NCI-H1436 treated with DMSO at 0.1 percent for 48 hours (cell line): ENCODE measurements at regions not wholly inside any gene's neighbourhood (a gene's known extent, or its start where the extent isn't known, plus 50 kb on each side); places are given as distances from the start of the nearest gene placed in this dataset.
A peak's percentile ranks its signal among the peaks of the same experiment; 100 is the strongest.
"Not testable (repeated sequence)": the region's sequence is repeated elsewhere in the genome, so short reads cannot be mapped to it uniquely, and the experiment has no call there.

Source experiments
- DNase-seq: peaks from one replicate; lab custom pipeline; 2025; lab: John Stamatoyannopoulos, UW

DNA sequence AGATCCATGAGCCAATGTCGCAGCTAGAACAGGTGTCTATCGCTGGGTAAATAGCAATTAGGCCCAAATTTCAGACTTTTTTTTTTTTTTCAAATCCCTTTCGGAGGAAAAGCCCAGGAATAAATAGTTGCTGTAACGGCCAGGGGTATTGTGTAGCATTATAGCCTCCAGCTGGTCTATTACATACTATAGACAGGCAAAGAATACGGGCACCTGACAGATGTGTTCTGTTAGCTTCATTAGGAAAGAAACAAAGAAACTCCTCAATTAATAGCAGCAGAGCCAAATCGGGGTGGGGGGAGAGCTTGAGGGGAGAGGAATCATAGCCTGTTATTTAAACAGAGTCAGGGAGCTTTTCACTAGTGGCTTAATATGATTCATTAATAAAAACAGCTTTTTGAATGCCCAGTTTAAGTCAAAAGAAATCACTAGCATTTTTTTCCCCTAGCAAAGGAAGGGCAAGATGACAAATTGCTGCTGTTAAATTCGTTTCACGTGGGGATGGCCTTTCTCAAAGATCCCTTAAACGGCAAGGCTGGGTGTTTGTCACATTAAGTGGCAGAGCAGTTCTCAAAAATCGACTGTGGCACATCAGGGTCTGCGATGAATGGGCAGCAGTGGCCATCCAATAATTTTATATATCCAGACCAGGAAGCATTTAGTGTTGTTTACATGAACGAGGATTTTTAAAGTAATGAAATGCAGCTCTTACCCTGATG is 139.4 kb downstream of the ID4 start:
- DNase-seq = no peak

DNA sequence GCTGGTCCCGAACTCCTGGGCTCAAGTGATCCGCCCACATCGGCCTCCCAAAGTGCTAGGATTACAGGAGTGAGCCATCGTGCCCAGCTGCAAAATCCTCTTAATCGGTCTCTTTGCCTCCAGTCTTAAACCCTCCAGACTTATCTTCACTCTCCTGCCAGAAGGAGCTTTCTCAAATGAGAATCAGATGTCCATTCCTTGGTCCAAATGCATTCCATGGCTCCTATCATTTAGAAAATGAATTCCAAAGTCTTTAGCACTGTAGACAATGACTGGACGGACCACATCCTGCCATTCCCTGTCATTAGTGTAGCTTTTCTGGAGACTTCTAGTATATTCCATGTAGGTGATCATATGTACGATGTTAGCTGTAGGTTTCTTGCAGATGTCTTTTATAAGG is 141.9 kb downstream of the ID4 start:
- no peak for DNase-seq

DNA sequence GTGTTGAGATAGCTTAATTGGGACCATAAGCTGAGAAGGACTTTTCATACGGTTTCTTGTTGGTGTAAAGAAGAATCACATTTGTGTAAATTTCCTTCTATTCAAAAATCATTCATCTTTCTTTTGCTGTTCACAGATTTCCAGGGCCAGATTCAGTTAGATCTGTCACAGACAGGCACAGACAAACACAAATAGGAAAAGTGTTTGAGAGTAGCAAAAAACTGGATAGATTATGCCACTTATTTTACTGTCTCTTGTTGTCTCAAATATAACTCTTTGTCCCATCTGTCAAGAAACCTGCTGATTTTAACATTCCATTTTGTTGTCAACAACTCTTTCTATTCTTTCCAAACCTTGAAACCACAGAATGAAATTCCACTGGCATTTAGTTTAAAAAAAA is 142.8 kb downstream of the ID4 start:
- no peak for DNase-seq

DNA sequence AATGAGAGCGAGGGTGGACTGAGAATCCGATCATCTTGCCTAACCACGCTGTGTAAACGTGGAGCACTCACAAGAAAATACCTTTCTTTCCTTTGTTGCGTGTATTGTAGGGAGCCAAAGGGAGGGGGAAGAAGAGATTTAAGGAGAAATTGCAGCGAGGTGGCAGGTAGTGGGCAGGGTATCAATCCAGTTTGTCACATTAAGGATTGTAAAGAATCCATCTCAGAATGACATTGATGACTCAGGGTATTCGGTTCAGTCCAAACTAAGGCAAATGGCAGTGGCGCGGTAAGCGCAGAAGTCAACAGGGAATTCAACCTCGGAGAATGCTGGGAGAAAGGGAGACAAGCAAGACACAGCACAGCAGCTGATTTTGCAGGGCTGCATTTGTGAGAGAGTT is 146.2 kb downstream of the ID4 start:
- DNase-seq = no peak

DNA sequence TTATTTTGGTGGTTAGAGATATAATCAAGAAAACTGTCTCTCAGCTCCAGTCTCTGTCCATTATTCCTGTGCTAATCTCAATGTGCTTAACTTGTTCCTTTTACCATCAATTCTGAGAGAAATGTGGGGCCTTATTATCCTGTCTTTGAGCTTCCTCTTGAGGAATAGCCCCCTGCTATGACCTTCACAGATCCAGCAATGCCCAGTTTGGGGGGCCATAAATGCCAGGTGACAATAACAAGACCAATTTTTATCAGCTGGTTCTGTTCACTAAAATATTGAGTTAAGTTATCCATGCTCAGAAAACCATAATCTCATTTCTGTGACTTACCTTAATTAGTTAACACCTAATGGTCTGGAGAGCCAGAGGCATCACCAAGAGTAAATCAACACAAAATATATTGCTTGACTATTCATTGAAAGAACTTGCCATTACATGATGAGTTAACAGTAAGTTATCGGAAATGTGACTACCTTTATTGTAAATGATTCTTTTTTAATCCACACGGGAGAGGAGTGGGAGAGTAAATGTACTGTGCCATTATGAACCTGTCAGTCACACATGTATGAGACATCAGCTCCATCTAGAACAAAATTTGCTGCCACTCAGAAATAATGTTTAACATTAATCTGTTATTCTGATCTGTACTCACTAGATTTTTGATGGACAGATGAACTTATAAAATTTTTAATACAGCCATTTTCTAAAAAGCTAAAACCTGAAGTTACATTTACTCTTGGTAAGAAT is 149.7 kb downstream of the ID4 start:
- DNase-seq = no peak

DNA sequence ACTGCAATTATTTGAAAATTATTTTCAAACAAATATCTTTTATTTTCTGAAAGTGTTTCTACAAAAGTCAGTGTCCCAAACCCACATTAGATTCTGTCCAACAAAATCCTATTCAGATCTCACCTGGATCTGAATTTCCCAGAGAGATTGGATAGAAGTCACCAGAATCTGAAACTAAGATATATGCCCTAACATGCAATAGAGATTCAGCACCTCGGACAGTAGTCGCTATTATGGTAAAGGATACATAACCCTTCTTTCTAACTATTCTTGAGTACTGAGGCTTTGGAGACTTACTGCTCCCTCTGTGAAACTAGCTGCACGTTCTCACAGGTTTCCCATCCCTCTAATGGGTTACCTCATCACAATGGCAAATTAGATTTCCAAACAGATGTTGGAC is 151.4 kb downstream of the ID4 start:
- DNase-seq = no peak

DNA sequence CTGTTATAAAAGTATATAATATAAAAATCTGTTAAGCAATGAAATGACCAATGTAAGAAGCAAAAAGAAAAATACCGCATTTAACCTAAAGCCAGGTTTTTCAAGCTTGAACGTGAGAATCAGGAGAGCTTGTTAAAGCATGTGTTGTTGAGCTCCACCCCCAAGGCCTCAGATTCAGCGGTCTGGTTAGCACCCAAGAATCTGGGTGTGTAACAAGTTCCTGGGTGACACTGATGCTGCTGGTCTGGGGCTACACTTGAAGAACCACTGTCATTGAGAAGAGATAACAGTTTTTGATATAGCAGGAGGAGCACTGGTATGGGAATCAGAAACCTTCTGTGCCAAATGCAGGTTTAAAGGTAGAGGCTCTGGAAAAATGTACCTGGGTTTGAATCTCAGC is 154.0 kb downstream of the ID4 start:
- DNase-seq = no peak

DNA sequence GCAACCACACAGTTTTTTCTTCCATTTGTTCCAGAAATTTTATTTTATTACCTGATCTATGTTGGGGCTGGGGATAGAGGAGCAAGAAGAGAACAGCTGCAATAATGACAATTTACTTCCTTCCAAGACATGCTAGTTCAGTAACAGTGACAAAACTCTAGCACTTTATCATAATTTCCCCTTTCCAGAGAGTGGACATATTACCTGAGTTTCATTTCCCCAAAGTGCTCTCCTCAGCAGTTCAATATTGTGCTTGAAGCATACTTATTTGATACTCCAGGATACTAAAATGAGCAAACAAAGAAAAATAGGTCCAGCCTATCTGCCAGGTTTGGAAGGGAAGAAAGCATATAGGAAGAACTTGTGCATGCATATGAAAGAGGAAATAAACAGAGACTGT is 157.7 kb downstream of the ID4 start:
- no peak for DNase-seq

DNA sequence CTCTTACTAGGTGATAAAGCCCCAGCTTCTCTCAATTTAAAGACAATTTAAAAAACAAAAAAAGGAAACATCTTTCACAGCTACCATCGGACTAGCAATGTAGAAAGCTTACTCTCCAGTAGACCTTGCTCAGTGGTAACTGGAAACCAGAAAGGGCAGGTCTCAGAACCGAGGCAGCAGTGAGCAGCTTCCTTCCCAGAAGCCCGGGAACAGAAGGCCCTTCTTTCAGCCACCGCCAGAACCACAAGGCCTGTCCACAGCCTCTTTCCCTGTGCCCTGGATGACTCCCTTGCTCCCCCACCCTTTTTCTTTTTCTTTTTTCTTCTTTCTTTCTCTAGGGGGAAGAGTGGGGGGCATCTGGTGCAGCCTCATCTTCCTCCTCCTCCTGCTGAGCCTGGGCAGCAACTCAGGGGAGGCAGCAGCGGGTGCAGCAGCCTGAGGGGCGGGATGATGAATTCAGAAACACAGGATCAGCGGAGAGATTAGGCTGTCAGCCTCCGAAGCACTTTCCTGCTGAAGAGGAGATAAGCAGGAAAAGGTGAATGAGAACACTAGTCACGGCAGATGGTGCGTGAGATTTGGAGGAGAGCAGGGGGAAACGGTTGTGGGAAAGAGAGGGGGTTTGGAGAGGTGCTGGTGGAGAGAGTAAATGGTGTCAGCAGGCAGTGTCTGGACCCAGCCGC is 158.5 kb downstream of the ID4 start:
- DNase-seq = no peak

DNA sequence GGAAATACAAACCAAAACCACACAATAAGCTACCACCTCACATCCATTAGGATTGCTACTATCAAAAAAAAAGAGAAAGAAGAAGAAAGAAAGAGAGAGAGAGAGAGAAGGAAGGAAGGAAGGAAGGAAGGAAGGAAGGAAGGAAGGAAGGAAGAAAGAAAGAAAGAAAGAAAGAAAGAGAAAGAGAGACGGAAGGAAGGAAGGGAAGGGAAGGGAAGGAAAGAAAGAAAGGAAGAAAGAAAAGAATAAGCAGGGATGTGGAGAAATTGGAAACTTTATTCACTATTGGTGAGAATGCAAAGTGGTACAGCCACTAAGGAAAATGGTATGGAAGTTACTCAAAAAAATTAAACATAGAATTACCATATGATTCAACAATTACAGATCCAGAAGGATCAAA is 159.9 kb downstream of the ID4 start:
- DNase-seq = no peak

DNA sequence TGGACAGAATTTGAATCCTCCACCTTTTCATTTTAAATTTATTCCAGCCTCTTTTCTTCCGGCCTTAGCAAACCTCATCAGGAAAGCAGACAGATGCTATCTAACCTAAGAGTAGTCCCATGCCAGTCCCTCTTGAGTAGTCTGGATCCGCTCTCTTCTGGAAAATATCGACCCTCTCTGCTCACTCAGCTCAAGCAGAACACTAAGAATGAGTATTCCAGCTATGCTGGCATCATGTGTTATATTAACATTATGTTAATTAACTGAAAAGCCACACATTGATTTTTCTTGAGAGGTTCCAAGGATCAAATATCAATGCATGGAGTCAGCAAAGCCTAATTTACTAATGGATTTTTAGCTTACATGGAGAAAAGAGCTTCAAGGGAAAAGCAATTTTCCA is 161.4 kb downstream of the ID4 start:
- no peak for DNase-seq

DNA sequence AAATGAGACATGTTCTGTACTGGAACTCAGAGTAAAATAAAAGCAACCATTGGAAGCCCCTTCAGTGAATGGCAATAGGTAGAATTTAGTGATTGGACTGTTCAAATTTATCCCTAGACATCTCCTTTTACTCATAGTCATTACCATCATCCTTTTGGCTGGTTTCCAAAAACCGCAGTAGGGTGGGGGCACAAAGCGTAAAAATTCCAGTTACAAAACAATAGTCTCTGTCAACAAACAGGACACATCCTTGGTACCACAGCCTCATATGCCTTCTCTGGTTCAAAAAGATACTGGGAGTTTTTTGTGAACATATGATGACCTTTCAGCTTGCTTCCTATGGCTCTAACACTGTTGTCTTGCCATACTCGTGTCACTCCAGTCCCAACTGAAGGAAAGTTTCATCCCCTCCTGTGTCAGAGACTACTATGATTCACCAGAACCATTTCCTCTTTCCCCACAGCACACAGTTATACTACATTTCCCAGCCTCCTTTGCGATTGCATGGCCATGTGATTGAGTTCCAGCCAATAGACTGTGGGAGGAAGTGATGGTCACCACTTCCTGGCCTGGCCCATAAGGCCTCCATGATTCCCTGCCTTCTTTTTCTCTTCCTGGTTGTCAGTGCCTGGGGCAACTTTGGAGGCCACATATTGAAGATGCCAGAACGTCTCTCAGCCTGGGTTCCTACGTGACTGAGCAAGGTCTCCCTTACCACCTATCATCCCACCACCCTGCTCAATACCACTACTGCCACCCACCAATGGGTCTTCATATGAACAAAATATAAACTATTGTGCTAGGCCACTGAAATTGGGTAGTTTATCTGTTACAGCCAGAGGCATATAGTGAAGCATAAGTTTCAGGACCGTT is 162.4 kb downstream of the ID4 start:
- no peak for DNase-seq

DNA sequence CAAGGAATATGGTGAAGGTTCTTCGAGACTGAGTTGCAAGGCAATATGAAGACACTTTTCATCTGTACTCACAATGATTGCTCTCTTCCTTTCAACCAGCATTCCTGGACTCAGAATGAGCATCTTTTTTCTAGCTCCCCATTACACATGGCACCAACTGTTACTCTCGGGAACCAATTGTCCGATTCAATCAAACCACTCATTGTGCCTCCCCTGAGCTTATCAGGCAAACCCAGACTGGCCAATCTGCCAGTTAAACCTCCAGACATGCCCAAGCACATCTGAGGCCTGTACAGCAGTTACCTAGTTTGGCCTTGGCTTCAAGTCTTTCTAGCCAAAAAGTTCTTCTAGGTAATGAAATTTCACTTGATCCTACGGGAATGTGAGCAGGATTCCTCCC is 164.1 kb downstream of the ID4 start:
- DNase-seq = peak; percentile 49

DNA sequence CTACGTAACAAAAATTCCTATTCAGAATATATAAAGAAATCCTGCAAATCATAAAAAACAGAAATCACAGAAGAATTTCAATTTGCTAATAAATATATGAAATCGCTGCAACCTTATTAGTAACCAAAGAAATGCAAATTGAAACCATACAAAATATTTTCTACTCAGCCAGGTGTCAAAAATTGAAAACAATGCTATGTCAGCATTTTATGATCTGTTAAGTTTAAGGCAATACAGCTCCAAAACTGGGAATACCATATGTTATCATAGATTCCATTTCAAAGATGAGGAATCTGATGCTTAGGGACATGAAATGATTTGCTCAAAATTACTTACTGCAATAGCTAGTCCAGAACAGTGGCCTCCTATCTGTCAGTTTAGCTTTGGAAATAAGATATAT is 168.9 kb downstream of the ID4 start:
- no peak for DNase-seq

DNA sequence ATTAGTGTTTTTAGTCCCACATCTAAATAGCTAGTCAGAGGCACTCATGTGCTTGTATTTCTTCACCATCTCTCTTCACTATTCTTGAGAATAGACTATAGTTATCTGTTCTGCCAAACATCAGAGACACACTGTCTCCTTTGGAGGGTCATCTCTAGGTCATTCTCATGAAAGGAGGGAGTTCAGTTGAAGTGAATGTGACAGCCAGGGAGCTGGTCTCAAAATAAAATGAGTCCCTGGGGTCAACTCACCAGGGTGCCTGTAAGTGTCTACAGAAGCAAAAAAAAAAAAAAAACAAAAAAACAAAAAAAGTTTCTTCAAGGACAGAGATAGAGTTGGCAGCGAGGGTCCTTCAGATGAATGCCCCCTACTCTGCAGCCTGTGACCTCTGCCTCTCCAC is 171.0 kb downstream of the ID4 start:
- DNase-seq = no peak

DNA sequence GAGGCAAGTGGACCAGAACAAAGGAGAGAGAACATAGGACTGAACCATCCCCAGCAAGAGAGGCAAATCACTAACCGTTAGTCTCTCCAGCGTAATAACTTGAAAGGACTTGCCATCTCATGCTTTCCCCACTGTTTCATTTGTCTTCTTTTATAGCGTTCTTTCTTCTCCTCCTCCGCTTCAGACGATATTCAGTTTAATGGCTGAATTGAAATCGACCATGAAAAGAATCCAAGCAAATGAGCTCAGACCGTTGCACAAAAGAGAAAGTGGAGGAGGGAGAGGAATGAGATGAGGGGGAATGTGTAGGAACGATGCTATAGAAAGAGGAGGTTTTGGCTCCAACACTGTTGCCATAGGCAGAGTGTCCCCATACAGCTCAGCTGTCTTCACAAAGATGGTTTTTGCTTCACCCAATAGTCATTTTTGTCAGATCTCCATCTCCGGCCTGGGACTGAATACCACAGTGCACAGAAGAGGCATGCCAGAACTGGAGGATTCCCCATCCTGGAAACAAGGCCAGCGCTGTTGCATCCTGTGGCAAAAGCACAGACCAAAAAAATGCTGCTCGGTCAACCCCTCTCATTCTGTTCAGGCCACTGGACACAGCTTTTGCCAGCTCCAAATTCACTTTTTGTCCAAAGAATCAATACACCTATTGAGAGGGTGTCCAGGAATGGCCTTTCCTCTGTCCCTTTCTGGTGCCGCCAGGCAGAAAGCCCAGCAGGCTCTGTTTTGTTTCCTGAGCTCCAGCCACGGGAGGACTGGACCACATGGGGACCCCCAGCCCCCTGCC is 176.1 kb downstream of the ID4 start:
- DNase-seq = no peak

DNA sequence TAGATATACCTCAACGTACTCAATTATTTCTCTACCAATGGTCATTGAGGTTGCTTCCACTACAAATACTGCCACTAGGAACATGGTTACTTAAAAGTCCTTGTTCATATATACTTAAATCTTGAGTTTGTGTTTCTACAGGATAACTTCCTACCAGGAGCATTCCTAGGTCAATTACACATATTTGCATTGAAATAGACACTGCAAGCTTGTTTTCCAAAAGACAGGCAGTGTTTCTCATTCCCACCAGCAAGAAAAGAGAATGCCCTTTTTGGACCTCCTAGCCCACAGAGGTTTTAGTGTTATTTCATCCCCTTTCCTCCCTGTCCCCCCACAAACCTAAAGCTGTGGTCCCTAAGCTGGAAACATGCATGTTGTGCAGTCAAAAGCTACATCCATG is 177.3 kb downstream of the ID4 start:
- no peak for DNase-seq

DNA sequence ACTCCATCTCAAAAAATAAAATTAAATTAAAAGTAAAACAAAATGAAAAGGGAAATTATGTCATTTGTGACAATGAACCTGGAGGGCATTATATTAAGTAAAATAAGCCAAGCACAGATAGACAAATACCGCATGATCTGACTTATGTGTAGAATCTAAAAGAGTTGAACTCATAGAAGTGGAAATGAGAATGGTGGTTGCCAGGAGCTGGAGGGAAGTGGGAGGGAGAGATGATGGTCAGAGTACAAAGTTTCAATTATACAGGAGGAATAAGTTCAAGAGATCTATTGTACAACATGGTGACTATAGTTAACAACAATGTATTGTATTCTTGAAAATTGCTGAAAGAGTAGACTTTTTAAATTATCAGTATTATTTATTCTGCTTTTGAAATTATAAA is 183.4 kb downstream of the ID4 start:
- no peak for DNase-seq

DNA sequence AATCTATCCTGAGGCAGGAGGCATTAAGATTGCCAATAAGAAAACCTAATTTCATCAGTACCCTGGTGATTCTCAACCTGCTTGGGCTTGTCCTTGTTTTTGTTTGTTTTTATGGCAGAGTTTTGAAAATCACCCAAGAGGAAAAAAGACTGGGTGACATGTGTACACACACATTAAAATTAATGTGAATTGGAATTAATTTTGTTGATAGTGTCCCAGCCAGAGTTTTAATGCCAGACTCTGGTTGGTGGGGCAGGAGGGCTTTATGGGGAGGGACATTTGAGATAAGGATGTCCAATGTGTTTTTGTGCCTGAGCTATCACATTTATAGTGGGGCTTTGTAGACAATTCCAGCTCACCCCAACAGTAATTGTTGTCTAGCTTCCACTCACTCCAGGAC is 184.6 kb downstream of the ID4 start:
- DNase-seq = no peak

DNA sequence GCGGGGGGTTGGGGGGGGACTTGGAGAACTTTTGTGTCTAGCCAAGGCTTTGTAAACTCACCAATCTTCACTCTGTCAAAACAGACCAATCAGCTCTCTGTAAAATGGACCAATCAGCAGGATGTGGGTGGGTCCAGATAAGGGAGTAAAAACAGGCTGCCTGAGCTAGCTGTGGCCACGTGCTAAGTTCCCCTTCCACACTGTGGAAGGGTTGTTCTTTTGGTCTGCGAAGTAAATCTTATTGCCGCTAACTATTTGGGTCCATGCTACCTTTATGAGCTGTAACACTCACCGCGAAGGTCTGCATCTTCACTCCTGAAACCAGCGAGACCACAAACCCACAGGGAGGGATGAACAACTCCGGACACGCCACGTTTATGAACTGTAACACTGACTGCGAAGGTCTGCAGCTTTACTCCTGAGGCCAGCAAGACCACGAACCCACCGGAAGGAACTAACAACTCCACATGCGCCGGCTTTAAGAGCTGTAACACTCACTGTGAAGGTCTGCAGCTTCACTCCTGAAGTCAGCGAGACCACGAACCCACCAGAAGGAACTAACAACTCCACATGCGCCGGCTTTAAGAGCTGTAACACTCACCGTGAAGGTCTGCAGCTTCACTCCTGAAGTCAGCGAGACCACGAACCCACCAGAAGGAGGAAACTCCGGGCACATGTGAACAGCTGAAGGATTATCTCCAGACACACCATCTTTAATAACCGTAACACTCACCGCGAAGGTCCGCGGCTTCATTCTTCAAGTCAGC is 186.6 kb downstream of the ID4 start:
- not testable (repeated sequence) for DNase-seq

DNA sequence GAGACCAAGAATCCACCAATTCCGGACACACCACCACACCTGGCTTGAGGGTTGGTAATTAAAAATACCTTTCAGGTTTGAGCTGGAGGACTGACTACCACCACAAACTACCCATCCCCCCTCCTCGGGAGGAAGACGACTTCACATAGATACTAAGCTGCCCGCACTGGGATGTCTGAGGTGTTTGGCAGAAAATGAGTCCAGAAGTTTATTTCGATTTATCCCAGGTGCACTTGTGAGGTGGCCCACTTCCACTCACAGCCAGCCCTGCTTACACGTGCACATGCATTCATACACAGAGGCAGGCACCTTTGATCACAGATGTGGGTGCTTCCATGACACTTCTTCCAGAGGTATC is 187.1 kb downstream of the ID4 start:
- no peak for DNase-seq
